ENCODE measurements at regions not wholly inside any gene's neighbourhood (a gene's known extent, or its start where the extent isn't known, plus 50 kb on each side); places are given as distances from the start of the nearest gene placed in this dataset.
"Not testable (repeated sequence)": the region's sequence is repeated elsewhere in the genome, so short reads cannot be mapped to it uniquely, and the experiment has no call there.

DNA sequence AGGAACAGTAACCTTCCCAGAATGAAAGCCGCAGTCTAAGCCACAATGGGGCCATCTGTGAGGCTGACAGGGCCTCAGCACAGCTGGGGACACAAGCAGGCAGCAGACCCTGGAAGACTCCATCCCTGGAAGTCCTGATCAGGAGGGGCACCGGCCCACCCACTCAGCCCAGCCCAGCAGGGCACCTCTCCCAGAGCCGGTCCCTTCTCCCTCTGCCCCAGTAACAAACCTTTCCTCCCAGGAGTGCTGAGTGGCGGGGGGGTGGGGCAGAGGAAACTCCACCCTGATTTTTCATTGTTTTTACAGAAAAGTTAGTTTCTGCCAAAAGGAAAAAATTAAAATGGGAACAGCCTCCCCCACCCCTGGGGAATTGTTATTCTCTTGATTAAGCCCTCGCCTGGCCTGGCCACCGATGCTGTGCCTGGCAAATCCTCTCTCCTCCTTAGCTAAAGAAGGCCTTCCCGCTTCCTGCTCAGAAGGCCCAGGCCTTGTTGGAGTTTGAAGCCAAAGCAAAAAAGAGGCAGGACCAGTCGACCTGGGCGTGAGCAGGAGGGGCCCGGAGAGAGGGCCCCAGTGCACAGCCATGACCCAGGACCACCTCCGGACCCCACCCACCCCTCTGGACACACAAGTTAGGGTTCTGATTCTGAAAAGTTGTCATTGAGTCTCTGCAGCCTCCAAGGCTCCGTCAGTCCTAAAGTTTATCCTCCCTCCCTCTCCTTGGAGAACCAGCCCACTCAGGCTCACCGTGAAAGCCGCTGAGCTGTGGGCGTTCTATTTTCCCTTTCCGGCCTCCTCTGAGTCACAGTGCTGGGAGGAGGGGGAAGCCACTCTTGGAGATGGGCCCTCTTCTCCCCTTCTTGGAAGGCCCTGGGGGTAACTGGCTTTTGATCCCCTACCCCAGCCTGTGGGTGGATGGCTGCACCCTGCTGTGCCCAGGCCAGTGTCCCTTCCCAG, 128.4 kb upstream of the TNRC6C start:
- H3K36me3 ChIP-seq (ENCODE audit: control insufficient read depth in 2 of 2, insufficient read depth in 2 of 2, low read length in 2 of 2) = no peaks in the 10 kb centered on the region
- H3K4me1 ChIP-seq (ENCODE audit: control insufficient read depth, insufficient read depth, low read length) = peaks cover 28% of the 10 kb centered on the region
- H3K9ac ChIP-seq (ENCODE audit: low read length in 2 of 2) = peak overlapping the region; percentile 23 to 51
- peak overlapping the region in 1 of 2 donors; percentile 40 for H3K4me3 ChIP-seq (ENCODE audit: low read length in 2 of 2)
- H3K27ac ChIP-seq (ENCODE audit: low read length) = peak overlapping the region; percentile 77
- no peaks in the 10 kb centered on the region for H3K27me3 ChIP-seq (ENCODE audit: control insufficient read depth in 1 of 2, insufficient read depth in 2 of 2, low read length in 2 of 2)
- H3K9me3 ChIP-seq (ENCODE audit: control insufficient read depth in 2 of 2, low read length in 2 of 2) = no peaks in the 10 kb centered on the region

DNA sequence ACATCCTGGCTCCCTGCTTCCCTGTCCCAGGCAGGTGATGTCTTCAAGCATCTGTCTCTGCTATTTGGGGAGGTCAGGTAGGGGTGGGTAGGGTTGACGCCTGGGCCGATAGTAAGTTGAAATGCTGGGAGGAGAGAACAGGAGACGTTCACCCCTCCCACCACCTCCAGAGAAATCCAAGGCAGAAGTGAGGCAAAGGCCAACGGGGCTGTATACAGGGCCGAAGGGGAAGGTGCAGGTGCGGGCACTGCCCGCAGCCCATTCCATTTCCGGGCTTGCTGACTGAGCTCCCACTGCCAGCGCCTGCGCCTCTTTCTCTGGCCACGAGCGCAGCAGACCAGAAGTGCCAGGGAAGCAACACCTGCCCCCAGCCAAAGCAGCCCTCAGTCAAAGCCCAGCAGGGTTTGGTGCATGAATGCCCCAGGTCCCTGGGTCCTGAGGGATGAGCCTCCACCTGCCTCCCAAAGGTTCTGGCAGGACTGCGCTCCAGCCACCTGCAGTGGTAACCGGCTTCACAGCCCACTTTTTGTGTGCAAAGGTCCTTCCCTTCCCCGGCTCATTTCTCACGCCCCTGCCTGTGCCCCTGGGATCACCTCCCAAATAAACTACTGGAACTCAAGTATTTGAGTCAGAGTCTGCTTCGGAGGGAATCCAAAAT, 127.6 kb upstream of the TNRC6C start:
- Histone ChIP-seq H3K9ac (ENCODE audit: low read length in 2 of 2) (peak overlapping the region; percentile 23 to 51), H3K9me3 (ENCODE audit: control insufficient read depth in 2 of 2, low read length in 2 of 2) (no peaks in the 10 kb centered on the region), H3K4me3 (ENCODE audit: low read length in 2 of 2) (peak overlapping the region; percentile 40 to 43), H3K36me3 (ENCODE audit: control insufficient read depth in 2 of 2, insufficient read depth in 2 of 2, low read length in 2 of 2) (no peaks in the 10 kb centered on the region), H3K4me1 (ENCODE audit: control insufficient read depth, insufficient read depth, low read length) (peaks cover 28% of the 10 kb centered on the region), H3K27me3 (ENCODE audit: control insufficient read depth in 1 of 2, insufficient read depth in 2 of 2, low read length in 2 of 2) (no peaks in the 10 kb centered on the region), H3K27ac (ENCODE audit: low read length) (peak overlapping the region; percentile 77)

DNA sequence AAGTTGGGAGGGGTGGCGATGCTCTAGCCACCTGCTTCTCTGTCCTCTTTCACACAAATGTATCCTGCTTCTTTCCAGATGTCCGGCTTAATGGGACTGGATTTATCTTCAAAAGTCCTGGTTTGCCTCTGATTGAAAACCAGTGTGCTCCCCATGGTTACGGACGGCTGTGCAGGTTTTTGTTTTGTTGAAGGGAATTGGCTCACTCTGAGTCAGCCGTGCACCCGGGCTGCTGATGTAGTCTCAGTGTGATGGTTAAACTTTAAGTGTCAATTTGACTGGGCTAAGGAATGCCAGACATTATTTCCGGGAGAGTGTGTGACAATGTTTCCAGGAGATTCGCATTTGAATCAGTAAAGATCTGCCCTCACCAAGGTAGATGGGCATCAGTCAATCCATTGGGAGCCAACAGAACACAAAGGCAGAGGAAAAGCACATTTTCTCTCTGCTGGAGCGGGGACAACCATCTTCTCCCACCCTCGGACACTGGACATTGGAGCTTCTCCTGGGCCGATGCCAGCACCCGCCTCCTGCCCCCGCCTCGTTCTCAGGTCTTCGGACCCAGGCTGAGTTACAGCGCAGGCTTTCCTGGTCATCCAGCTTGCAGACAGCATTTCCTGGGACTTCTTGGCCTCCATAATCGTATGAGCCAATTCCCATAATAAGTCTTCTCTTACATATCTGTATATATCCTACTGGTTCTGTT, 126.9 kb upstream of the TNRC6C start:
- H3K9me3 ChIP-seq (ENCODE audit: control insufficient read depth in 2 of 2, low read length in 2 of 2) = peaks cover 0 to under 1% of the 10 kb centered on the region in 2 donors
- peaks cover 28% of the 10 kb centered on the region for H3K4me1 ChIP-seq (ENCODE audit: control insufficient read depth, insufficient read depth, low read length)
- no peaks in the 10 kb centered on the region for H3K36me3 ChIP-seq (ENCODE audit: control insufficient read depth in 2 of 2, insufficient read depth in 2 of 2, low read length in 2 of 2)
- peak overlapping the region; percentile 77 for H3K27ac ChIP-seq (ENCODE audit: low read length)
- no peaks in the 10 kb centered on the region for H3K27me3 ChIP-seq (ENCODE audit: control insufficient read depth in 1 of 2, insufficient read depth in 2 of 2, low read length in 2 of 2)
- peak overlapping the region in 1 of 2 donors; percentile 54 for H3K9ac ChIP-seq (ENCODE audit: low read length in 2 of 2)
- peak overlapping the region; percentile 15 to 43 for H3K4me3 ChIP-seq (ENCODE audit: low read length in 2 of 2)

DNA sequence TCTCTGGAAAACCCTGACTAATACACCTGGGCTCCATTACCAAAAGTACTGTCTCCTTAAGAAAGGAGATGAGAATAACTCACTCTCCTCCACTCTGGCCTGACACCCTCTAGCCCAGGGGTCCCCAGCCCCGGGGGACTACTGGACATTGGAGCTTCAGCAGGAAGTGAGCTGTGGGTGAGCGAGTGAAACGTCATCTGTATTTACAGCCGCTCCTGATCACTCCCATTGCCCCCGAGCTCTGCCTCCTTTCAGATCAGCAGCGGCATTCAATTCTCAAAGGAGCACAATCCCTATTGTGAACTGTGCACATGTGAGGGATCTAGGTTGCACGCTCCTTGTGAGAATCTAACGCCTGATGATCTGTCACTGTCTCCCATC, 126.3 kb upstream of the TNRC6C start:
- Histone ChIP-seq H3K9me3 (ENCODE audit: control insufficient read depth in 2 of 2, low read length in 2 of 2) (peaks cover 0 to 2% of the 10 kb centered on the region in 2 donors), H3K27ac (ENCODE audit: low read length) (no peak overlapping the region), H3K27me3 (ENCODE audit: control insufficient read depth in 1 of 2, insufficient read depth in 2 of 2, low read length in 2 of 2) (no peaks in the 10 kb centered on the region), H3K36me3 (ENCODE audit: control insufficient read depth in 2 of 2, insufficient read depth in 2 of 2, low read length in 2 of 2) (no peaks in the 10 kb centered on the region), H3K4me3 (ENCODE audit: low read length in 2 of 2) (no peak overlapping the region), H3K4me1 (ENCODE audit: control insufficient read depth, insufficient read depth, low read length) (peaks cover 28% of the 10 kb centered on the region), H3K9ac (ENCODE audit: low read length in 2 of 2) (no peak overlapping the region)

DNA sequence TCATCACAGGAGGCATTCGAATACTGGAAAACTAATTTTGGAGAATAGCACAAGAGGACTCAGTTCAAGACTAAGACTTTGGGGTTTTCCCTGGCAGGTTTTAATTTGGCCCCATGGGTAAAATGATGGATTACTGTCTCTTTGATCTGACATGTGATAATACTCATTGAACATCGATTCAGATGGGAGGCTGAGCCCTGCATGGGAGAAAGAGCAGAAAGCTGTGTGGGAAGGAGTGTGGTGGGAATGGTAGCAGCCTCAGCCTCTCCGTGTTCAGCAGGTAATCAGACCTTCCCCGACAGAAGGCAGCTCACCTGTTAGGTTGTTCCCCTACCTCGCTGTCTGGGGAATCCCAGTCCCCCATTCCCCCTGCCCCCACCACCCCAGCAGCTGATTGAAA, 124.7 kb upstream of the TNRC6C start:
- Histone ChIP-seq H3K27me3 (ENCODE audit: control insufficient read depth in 1 of 2, insufficient read depth in 2 of 2, low read length in 2 of 2) (no peaks in the 10 kb centered on the region), H3K9ac (ENCODE audit: low read length in 2 of 2) (no peak overlapping the region), H3K36me3 (ENCODE audit: control insufficient read depth in 2 of 2, insufficient read depth in 2 of 2, low read length in 2 of 2) (no peaks in the 10 kb centered on the region), H3K27ac (ENCODE audit: low read length) (no peak overlapping the region), H3K9me3 (ENCODE audit: control insufficient read depth in 2 of 2, low read length in 2 of 2) (peaks cover 0 to 2% of the 10 kb centered on the region in 2 donors), H3K4me1 (ENCODE audit: control insufficient read depth, insufficient read depth, low read length) (peaks cover 28% of the 10 kb centered on the region), H3K4me3 (ENCODE audit: low read length in 2 of 2) (no peak overlapping the region)

DNA sequence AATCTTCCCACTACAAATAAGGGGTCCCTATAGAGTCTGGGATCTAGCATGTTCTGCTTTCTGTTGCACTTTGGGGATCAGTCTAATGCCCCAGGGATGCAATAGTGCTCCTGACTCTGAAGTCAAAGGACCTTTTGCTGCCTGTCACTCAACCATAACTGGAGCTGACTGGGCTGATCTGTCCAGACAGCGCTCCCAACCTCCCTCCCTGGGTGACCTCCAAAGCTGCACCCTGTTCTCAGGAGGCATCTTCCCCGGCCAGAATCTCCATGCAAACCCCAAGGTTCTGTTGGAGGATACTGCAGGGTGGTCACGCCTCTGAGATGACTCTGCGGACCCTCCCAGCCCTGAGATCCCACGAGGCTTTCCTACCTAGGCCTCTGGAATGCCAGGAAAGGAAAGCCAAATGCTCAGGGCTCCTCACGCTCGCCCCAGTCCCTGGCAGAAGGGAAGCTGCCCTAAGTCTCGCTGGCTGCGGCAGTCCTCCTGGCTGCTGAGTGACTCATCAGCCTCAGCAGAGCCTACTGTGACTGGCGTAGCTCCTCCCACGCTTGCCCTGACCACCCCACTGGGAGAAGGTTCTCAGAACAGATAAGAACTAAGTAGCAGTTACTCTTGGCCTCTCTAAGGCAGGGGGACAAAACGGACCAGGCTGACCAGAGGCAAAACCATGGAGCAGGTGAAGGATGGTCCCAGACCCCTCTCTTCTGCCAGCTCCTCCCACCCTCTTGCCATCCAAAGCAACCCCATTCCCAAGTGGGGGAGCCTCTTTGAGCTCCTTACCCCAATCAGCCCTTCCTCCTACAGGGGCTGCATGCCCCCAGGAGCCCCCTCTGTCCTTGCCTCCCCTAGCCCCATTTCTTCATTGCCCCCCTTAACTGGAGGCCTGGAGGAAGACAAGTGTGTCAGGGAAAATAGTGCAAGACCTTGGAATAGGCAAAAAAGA, 124.1 kb upstream of the TNRC6C start:
- Histone ChIP-seq H3K4me1 (ENCODE audit: control insufficient read depth, insufficient read depth, low read length) (peaks cover 27% of the 10 kb centered on the region), H3K9ac (ENCODE audit: low read length in 2 of 2) (no peak overlapping the region), H3K36me3 (ENCODE audit: control insufficient read depth in 2 of 2, insufficient read depth in 2 of 2, low read length in 2 of 2) (no peaks in the 10 kb centered on the region), H3K27me3 (ENCODE audit: control insufficient read depth in 1 of 2, insufficient read depth in 2 of 2, low read length in 2 of 2) (no peaks in the 10 kb centered on the region), H3K9me3 (ENCODE audit: control insufficient read depth in 2 of 2, low read length in 2 of 2) (peaks cover 0 to 2% of the 10 kb centered on the region in 2 donors), H3K4me3 (ENCODE audit: low read length in 2 of 2) (no peak overlapping the region), H3K27ac (ENCODE audit: low read length) (no peak overlapping the region)

DNA sequence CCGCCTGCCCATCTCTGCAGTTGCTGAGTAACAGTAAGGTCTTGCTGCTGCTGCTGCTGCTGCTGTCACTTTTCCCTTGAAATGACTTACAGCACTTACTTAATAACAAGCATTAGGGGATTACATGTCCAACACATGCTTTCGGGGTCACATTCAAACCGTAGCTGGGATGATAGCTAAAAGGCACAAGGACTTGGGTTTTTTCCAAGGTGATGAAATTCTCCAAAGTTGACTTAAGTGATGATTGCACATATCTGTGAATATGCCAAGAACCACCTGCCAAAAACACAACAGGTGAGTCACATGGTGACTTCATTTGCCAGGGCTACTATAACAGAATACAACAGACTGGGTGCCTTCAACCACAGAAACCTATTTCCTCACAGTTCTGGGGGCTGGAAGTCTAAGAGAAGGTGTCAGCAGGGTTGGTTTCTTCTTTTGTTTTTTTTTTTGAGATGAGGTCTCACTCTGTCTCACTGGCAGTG, 121.9 kb upstream of the TNRC6C start:
- Histone ChIP-seq H3K27ac (ENCODE audit: low read length) (no peak overlapping the region), H3K27me3 (ENCODE audit: control insufficient read depth in 1 of 2, insufficient read depth in 2 of 2, low read length in 2 of 2) (no peaks in the 10 kb centered on the region), H3K9me3 (ENCODE audit: control insufficient read depth in 2 of 2, low read length in 2 of 2) (peaks cover 0 to 2% of the 10 kb centered on the region in 2 donors), H3K9ac (ENCODE audit: low read length in 2 of 2) (no peak overlapping the region), H3K4me1 (ENCODE audit: control insufficient read depth, insufficient read depth, low read length) (peaks cover 15% of the 10 kb centered on the region), H3K4me3 (ENCODE audit: low read length in 2 of 2) (no peak overlapping the region), H3K36me3 (ENCODE audit: control insufficient read depth in 2 of 2, insufficient read depth in 2 of 2, low read length in 2 of 2) (no peaks in the 10 kb centered on the region)

GRCh38 chr17:77837072-77837471, 121.4 kb upstream of the TNRC6C start:
- not testable (repeated sequence) for H3K9ac ChIP-seq (ENCODE audit: low read length in 2 of 2); H3K4me3 ChIP-seq (ENCODE audit: low read length in 2 of 2); H3K27me3 ChIP-seq (ENCODE audit: control insufficient read depth in 1 of 2, insufficient read depth in 2 of 2, low read length in 2 of 2); H3K9me3 ChIP-seq (ENCODE audit: control insufficient read depth in 2 of 2, low read length in 2 of 2); H3K36me3 ChIP-seq (ENCODE audit: control insufficient read depth in 2 of 2, insufficient read depth in 2 of 2, low read length in 2 of 2); H3K27ac ChIP-seq (ENCODE audit: low read length)
- H3K4me1 ChIP-seq (ENCODE audit: control insufficient read depth, insufficient read depth, low read length) = peaks cover 12% of the 10 kb centered on the region

- Histone ChIP-seq H3K27me3 (ENCODE audit: control insufficient read depth in 1 of 2, insufficient read depth in 2 of 2, low read length in 2 of 2) (no peaks in the 10 kb centered on the region), H3K4me1 (ENCODE audit: control insufficient read depth, insufficient read depth, low read length) (peaks cover 12% of the 10 kb centered on the region), H3K9me3 (ENCODE audit: control insufficient read depth in 2 of 2, low read length in 2 of 2) (peaks cover 0 to 2% of the 10 kb centered on the region in 2 donors), H3K9ac (ENCODE audit: low read length in 2 of 2) (no peak overlapping the region), H3K27ac (ENCODE audit: low read length) (no peak overlapping the region), H3K4me3 (ENCODE audit: low read length in 2 of 2) (no peak overlapping the region), H3K36me3 (ENCODE audit: control insufficient read depth in 2 of 2, insufficient read depth in 2 of 2, low read length in 2 of 2) (no peaks in the 10 kb centered on the region)
Observed at GRCh38 chr17:77837917-77838316, 120.6 kb upstream of the TNRC6C start.
